GM19328 (cell line): ENCODE measurements at regions not wholly inside any gene's neighbourhood (a gene's known extent, or its start where the extent isn't known, plus 50 kb on each side); places are given as distances from the start of the nearest gene placed in this dataset.

ENCODE experiments used
- ATAC-seq: cut with Tn5 transposase; IDR thresholded peaks from one replicate; pipeline ENCODE4 v1.9.1; 2021; ENCODE audit warnings: mild to moderate bottlenecking, moderate library complexity; ENCODE audit not compliant: unreplicated experiment

- no peak for ATAC-seq
These were observed 196.3 kb upstream of the TMTC4 start for GRCh38 chr13:100870898-100871297.

GRCh38 chr13:100860866-100861265 is 186.3 kb upstream of the TMTC4 start:
- no peak for ATAC-seq

- no peak for ATAC-seq
These were observed 185.3 kb upstream of the TMTC4 start for GRCh38 chr13:100859861-100860260.

GRCh38 chr13:100855151-100855550 is 180.6 kb upstream of the TMTC4 start:
- ATAC-seq, result no peak

DNA sequence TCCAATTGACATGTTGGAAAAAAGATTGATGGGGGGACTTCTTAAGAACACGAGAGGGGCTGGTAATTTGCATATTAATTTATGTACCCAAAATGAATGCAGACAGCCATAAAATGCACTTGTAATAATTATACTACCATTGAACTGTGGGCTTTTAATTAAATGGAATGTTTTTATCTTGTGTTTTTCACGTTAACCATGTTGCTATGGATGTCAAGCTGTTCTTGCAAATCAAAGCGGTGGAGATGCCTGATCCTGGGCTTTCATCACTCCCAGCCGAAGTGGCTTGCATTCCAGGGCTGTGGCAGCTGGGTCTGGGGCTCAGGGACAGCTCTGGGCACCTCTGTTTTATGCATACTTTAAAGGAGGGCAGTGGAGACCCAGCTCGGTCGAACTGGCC is 179.4 kb upstream of the TMTC4 start:
- no peak for ATAC-seq

DNA sequence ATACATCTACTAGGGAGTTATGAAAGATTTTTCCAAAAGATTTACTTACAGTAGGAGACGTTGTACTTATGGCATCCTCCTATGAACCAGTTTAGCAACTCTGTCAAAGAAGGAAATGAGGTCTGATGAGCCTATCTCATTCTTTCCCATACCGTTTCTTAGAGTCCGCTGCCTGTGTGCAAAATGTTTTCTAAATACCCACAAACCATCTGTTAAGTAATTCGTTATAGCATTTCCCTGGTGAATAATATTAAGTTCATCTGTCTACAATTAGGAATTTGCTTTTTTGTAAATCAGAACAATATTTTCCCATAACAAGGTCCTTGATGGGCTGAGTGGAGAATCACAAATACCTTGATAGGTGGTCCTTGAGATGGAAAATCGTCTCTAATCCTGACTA is 178.8 kb upstream of the TMTC4 start:
- ATAC-seq, result no peak

DNA sequence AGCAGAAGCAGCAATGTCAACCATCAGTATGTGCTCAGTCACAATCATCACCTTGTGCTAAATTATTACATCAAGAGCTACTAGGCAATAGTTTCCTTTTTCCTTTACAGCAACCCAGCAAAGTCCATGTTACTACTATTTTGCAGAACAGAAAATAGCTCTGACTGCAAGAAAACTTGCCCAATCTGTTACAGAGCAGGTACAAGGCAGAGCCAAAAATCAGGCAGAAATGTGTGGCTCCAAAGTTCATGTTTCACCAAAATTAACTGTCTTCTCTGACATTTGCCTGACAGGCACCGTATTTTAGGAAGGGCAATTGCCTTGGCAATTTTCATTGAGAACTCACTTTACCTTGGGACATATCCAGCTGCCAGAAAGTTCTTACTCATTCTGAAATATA is 177.6 kb upstream of the TMTC4 start:
- no peak for ATAC-seq

GRCh38 chr13:100848304-100848703 is 173.7 kb upstream of the TMTC4 start:
- no peak for ATAC-seq

DNA sequence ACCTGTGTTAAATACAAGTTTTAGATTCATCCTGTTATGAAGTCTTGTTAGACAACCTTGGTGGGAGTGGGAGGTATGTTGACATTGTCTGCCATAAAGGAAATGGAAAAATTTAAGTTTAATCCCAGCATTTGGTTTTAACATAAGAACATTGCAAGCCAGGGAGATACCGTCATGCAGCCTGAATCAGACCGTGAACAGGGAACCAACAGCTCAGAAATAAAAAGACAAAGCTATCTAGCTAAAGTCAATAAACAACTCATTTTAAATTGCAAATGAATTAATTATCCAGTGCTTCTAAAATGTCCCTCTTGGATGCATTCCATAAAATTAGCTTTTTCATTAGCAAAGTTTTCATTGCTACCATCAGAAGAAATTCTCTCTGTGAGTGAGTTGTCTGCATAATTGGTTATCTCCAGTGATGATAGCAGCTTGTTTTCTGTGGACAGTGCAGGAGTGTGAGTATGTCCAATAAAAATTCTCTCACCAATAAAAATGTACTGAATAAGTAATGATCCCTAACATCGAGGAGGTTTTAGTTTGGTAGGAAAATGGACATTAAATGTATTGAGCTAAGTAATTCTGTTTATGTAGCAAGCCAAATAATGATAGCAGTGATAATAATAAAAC is 170.6 kb upstream of the TMTC4 start:
- ATAC-seq, result no peak

DNA sequence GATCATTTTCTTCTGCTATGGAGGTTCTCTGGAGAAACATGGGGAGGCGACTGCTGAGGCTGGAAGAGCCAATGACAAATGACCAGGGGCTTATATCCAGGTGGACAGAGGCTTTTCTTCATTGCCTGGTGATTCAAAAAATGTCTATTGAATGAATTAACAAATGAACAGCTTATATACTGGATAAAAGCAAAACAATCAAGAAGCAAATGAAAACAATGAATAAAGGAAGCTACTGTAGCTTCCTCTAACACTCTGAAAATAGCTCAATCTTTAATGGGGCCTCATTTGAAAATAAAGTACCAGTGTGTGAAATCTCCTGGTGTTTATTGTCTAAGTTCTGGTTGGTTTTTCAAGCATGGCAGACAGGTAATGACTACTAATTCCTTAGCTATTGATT is 167.5 kb upstream of the TMTC4 start:
- no peak for ATAC-seq

GRCh38 chr13:100838387-100838786 is 163.8 kb upstream of the TMTC4 start:
- no peak for ATAC-seq

GRCh38 chr13:100837631-100838030 is 163.0 kb upstream of the TMTC4 start:
- ATAC-seq, result no peak

GRCh38 chr13:100836711-100837110 is 162.1 kb upstream of the TMTC4 start:
- no peak for ATAC-seq

GRCh38 chr13:100835695-100836094 is 161.1 kb upstream of the TMTC4 start:
- ATAC-seq, result no peak

GRCh38 chr13:100833427-100833826 is 158.8 kb upstream of the TMTC4 start:
- ATAC-seq, result no peak

- ATAC-seq, result no peak
These were observed 153.6 kb upstream of the TMTC4 start for GRCh38 chr13:100828226-100828625.

DNA sequence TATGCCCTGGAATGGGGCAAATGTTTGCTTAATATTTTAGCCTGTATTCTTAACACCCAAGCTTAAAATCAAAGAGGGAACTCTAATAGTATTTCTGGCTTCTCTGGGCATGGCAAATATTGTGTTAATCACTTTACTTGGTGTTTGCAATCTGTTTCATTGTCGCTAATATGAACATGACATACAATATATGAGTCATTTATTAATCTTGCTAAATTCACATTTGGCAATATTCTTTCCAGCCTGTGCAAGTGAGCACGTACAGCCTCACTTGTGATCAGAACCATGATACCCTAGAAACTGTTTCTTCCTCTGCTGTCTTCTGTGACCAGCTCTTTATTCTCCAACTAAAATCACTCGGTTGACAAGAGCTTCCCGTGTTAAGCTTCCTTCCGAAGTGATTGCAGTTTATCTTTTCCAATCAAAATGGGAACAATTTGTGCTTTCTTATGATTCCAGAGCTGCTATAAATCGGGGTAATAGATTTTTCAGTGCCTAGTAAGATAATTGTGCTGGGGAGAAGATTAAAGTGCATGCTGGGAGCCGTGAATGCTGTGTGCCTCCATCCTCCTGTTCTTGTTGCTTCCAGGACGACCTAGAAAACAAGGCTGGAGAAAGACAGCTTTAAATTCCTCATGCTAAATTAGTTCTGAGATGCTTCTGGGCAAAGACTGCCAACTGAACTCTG is 153.0 kb upstream of the TMTC4 start:
- ATAC-seq, result no peak

DNA sequence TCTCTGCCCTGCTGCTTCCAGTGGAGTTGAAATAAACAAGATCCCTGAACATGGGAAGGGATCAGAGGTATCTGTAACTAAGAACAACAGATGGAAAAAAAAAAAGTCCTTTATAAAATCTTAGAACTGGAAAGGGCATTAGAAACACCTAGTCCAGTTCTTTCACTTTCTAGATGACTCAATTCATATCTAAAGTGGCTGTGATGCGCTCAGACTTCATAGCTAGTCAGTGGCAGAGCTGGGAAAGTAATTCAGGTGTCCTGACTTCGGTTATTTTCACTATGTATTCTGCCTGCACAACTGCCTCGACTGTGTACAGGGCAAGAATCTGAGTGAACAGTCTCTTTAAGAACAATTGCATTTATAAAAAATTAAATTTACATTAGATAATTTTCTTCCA is 151.8 kb upstream of the TMTC4 start:
- no peak for ATAC-seq

GRCh38 chr13:100825557-100825956 is 151.0 kb upstream of the TMTC4 start:
- ATAC-seq, result no peak

GRCh38 chr13:100824366-100824765 is 149.8 kb upstream of the TMTC4 start:
- no peak for ATAC-seq

DNA sequence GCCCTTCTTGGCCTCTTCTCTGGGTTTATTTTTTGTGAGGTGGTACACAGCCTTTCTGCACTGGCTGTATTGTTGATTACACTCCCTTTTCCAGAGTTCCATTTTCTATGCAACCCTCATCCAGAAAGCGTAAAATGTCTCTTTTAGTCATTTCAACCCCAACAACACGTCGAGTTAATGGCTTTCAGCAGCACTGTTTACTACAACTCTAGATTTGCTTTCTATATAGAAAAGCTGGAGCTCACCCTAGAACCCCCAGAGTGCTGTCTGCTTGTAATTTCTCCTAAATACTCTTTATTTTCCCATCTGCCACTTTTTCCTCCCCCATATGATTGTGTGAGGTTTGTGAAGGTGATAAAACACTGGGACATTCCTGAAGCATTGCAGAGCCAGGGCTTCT is 148.9 kb upstream of the TMTC4 start:
- no peak for ATAC-seq

DNA sequence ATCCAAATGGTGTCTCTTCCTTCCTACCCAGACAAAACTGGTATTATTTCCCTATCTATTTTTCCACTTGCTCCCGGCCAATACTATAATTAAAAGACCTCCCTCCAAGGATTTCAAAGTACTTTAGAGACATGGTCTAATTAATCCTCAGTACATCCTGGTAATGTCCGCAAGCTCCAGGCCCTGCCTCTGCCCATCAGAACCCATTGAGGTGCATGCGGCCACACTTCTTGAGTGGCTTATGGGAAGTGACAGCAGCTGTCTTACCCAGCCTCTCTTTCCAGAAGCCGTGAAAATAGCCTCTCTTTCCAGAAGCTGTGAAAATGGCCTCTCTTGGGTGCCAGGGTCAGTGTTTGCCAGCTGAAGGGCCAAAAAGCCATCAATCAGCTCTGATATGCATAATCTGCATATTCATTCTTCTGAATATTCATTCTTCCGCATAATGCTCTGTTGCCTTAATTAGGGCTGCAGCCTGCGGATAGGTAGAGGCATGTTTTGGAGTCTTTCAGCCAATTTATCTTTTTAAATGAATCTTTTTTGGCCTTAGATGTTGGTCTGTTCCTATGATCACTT is 148.4 kb upstream of the TMTC4 start:
- ATAC-seq, result no peak

DNA sequence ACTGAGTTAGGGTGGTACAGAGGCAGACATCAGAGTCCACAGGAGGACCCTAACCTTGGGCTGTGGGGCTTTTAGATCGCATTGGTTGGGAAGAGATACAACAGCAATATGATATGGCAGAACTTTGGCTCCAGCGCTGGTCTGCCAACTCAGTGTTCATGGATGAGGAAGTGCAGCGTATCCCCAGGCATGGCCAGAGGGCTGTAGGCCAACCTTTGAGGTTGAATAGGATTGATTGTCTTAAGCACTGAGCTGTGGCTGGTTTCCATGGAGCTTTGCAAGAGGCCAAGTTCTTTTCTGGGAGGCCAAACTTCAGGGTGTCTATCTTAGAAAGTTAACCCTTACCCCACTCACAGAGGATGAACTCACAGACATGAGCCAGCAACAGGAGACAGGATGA is 144.1 kb upstream of the TMTC4 start:
- no peak for ATAC-seq
